HG02571 (cell line): ENCODE measurements at regions not wholly inside any gene's neighbourhood (a gene's known extent, or its start where the extent isn't known, plus 50 kb on each side); places are given as distances from the start of the nearest gene placed in this dataset.

ENCODE experiments used
- ATAC-seq: cut with Tn5 transposase; IDR thresholded peaks from one replicate; pipeline ENCODE4 v1.9.1; 2021; ENCODE audit warnings: mild to moderate bottlenecking, moderate library complexity; ENCODE audit not compliant: unreplicated experiment

- ATAC-seq = no peak
Measured at GRCh38 chr6:122092366-122092765, 307.1 kb upstream of the HSF2 start.

GRCh38 chr6:122098201-122098678 lies 301.2 kb upstream of the HSF2 start:
- no peak for ATAC-seq

- ATAC-seq = no peak
Measured at GRCh38 chr6:122102026-122102425, 297.4 kb upstream of the HSF2 start.

GRCh38 chr6:122107256-122107852 lies 292.1 kb upstream of the HSF2 start:
- ATAC-seq = no peak

GRCh38 chr6:122109075-122109474 lies 290.4 kb upstream of the HSF2 start:
- no peak for ATAC-seq

- ATAC-seq = no peak
Measured at GRCh38 chr6:122114717-122115116, 284.7 kb upstream of the HSF2 start.

- ATAC-seq = no peak
Measured at GRCh38 chr6:122116119-122116834, 283.2 kb upstream of the HSF2 start.

GRCh38 chr6:122116835-122117627 lies 282.4 kb upstream of the HSF2 start:
- no peak for ATAC-seq

GRCh38 chr6:122118945-122119506 lies 280.4 kb upstream of the HSF2 start:
- no peak for ATAC-seq

GRCh38 chr6:122122202-122122601 lies 277.2 kb upstream of the HSF2 start:
- no peak for ATAC-seq

- no peak for ATAC-seq
Measured at GRCh38 chr6:122122686-122123085, 276.8 kb upstream of the HSF2 start.

- ATAC-seq = no peak
Measured at GRCh38 chr6:122124908-122125307, 274.5 kb upstream of the HSF2 start.

- ATAC-seq = no peak
Measured at GRCh38 chr6:122126894-122127293, 272.6 kb upstream of the HSF2 start.

GRCh38 chr6:122128445-122128844 lies 271.0 kb upstream of the HSF2 start:
- ATAC-seq = no peak

- no peak for ATAC-seq
Measured at GRCh38 chr6:122129313-122130025, 270.0 kb upstream of the HSF2 start.

- no peak for ATAC-seq
Measured at GRCh38 chr6:122130026-122130348, 269.5 kb upstream of the HSF2 start.

GRCh38 chr6:122130518-122130917 lies 268.9 kb upstream of the HSF2 start:
- no peak for ATAC-seq

GRCh38 chr6:122136386-122136785 lies 263.1 kb upstream of the HSF2 start:
- ATAC-seq = no peak

GRCh38 chr6:122140031-122140430 lies 259.4 kb upstream of the HSF2 start:
- ATAC-seq = no peak

GRCh38 chr6:122141246-122141645 lies 258.2 kb upstream of the HSF2 start:
- ATAC-seq = no peak
